HEK293T (cell line): ENCODE measurements at regions not wholly inside any gene's neighbourhood (a gene's known extent, or its start where the extent isn't known, plus 50 kb on each side); places are given as distances from the start of the nearest gene placed in this dataset.

Source experiments
- ARNT ChIP-seq: fragments of 450-650 bp; IDR thresholded peaks from 2 replicates; pipeline ENCODE4 v1.6.1; 2017; ENCODE audit warnings: mild to moderate bottlenecking
- BHLHE40 ChIP-seq: fragments of 450-650 bp; IDR thresholded peaks from 2 replicates; pipeline ENCODE4 v1.6.1; 2016; ENCODE audit warnings: mild to moderate bottlenecking, moderate library complexity, borderline replicate concordance
- ELF4 ChIP-seq: fragments of 450-650 bp; IDR thresholded peaks from 2 replicates; pipeline ENCODE4 v1.6.1; 2017; ENCODE audit warnings: antibody characterized with exemption
- FOXK2 ChIP-seq: fragments of 450-650 bp; IDR thresholded peaks from 2 replicates; pipeline ENCODE4 v1.6.1; 2016; ENCODE audit warnings: mild to moderate bottlenecking
- FOXM1 ChIP-seq: fragments of 450-650 bp; IDR thresholded peaks from 2 replicates; pipeline ENCODE4 v1.6.1; 2017; ENCODE audit warnings: mild to moderate bottlenecking, borderline replicate concordance
- HDGF ChIP-seq: fragments of 450-650 bp; IDR thresholded peaks from 2 replicates; pipeline ENCODE4 v1.6.1; 2017; ENCODE audit warnings: antibody characterized with exemption, borderline replicate concordance
- LEF1 ChIP-seq: fragments of 450-650 bp; IDR thresholded peaks from 2 replicates; pipeline ENCODE4 v1.6.1; 2017; ENCODE audit warnings: mild to moderate bottlenecking, borderline replicate concordance
- TARDBP ChIP-seq: fragments of 450-650 bp; IDR thresholded peaks from 2 replicates; pipeline ENCODE4 v1.6.1; 2016

DNA sequence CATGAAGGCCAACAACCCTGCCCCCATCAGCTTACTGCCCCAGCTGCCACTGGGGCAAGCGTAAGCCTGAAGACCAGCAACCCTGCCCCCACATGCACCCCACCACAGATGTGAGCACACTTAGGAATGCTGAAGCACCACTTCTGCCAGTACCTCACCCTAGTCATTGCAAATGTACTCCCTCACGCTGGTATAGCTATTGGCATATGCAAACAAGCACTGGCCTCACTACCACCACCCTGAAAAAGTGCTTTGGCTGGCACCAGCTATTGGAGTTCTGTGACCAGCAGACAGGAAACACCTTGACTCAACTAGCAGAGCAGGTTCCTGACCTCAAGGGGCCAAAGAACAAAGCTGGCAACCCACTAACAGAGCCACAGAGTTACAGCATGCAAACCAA, 534.4 kb upstream of the POU3F4 start:
- TF ChIP-seq FOXM1, result no peak
- no peak for TF ChIP-seq HDGF
- TF ChIP-seq ELF4, result no peak
- no peak for TF ChIP-seq TARDBP
- TF ChIP-seq BHLHE40, result no peak
- no peak for TF ChIP-seq LEF1
- TF ChIP-seq FOXK2, result no peak
- TF ChIP-seq ARNT, result no peak
